Endodermal cell (in vitro differentiated cells): ENCODE measurements at regions not wholly inside any gene's neighbourhood (a gene's known extent, or its start where the extent isn't known, plus 50 kb on each side); places are given as distances from the start of the nearest gene placed in this dataset.

Source experiments
- DNase-seq: peaks from one replicate; pipeline ENCODE4 v3.0.0-alpha.2; 2017
- H3K27ac ChIP-seq: 2 replicates; pipeline ENCODE4 v1.5.1; 2013; ENCODE audit warnings: mild to moderate bottlenecking, low read depth, low read length, moderate library complexity
- H3K27me3 ChIP-seq: 2 replicates; pipeline ENCODE4 v1.6.1; 2013; ENCODE audit warnings: mild to moderate bottlenecking, low read length, moderate library complexity; ENCODE audit not compliant: insufficient read depth, control insufficient read depth, poor library complexity, severe bottlenecking
- H3K36me3 ChIP-seq: 2 replicates; pipeline ENCODE4 v1.7.0; 2013; ENCODE audit warnings: mild to moderate bottlenecking, low read length, moderate library complexity; ENCODE audit not compliant: control insufficient read depth, insufficient read depth
- H3K4me1 ChIP-seq: one replicate; pipeline ENCODE4 v1.7.0; 2013; ENCODE audit warnings: low read length; ENCODE audit not compliant: control insufficient read depth, insufficient read depth
- H3K4me3 ChIP-seq: 2 replicates; pipeline ENCODE4 v1.5.1; 2013; ENCODE audit warnings: mild to moderate bottlenecking, low read length, moderate library complexity
- H3K9ac ChIP-seq: 2 replicates; pipeline ENCODE4 v1.6.1; 2013; ENCODE audit warnings: mild to moderate bottlenecking, low read length, moderate library complexity; ENCODE audit not compliant: poor library complexity, severe bottlenecking; ENCODE audit errors: extremely low read depth
- H3K9me3 ChIP-seq: 2 replicates; pipeline ENCODE4 v1.6.1; 2013; ENCODE audit warnings: mild to moderate bottlenecking, low read length, moderate library complexity; ENCODE audit not compliant: control insufficient read depth
- H3K27ac Mint-ChIP-seq: 2 replicates; pipeline ENCODE4 v1.8.0; 2020; ENCODE audit warnings: mixed read lengths
- H3K27me3 Mint-ChIP-seq: 2 replicates; pipeline ENCODE4 v1.8.0; 2021; ENCODE audit warnings: mild to moderate bottlenecking, mixed read lengths; ENCODE audit not compliant: insufficient read depth
- H3K36me3 Mint-ChIP-seq: 2 replicates; pipeline ENCODE4 v1.8.0; 2020; ENCODE audit warnings: low read depth, mixed read lengths
- H3K4me1 Mint-ChIP-seq: 2 replicates; pipeline ENCODE4 v1.8.0; 2020; ENCODE audit warnings: mixed read lengths
- H3K4me3 Mint-ChIP-seq: 2 replicates; pipeline ENCODE4 v1.8.0; 2020; ENCODE audit warnings: mild to moderate bottlenecking, moderate library complexity, mixed read lengths
- H3K9me3 Mint-ChIP-seq: 2 replicates; pipeline ENCODE4 v1.8.0; 2020; ENCODE audit warnings: mild to moderate bottlenecking, mixed read lengths
- WGBS, 2 experiments: methylation state at CpG; one replicate each; pipeline versions ENCODE4 v1.1.5 to v1.1.7; 2013; ENCODE audit warnings: missing lambda C conversion rate in 2 of 2, mixed read lengths in 1 of 2; ENCODE audit not compliant: insufficient coverage in 1 of 2, insufficient read length in 1 of 2; 5-methylcytosine and 5-hydroxymethylcytosine counted together
- TF ChIP-seq, protein P1 (sequence below): fragments of 200-600 bp; sonication (generic); conservative IDR thresholded peaks from 2 replicates; pipeline ENCODE4 v1.5.0; 2021; ENCODE audit warnings: antibody characterized with exemption, mild to moderate bottlenecking

- no peak for DNase-seq
- Mint-ChIP-seq H3K9me3 (peaks cover 5% of the 10 kb centered on the region), H3K4me1 (no peaks in the 10 kb centered on the region), H3K27me3 (no peaks in the 10 kb centered on the region), H3K36me3 (no peaks in the 10 kb centered on the region), H3K4me3 (no peak overlapping the region), H3K27ac (no peak overlapping the region)
- H3K4me3 ChIP-seq: no peak overlapping the region
- no peaks in the 10 kb centered on the region for H3K9me3 ChIP-seq
- no peak overlapping the region for H3K9ac ChIP-seq
- WGBS, 2 experiments: 93 to 100% methylated on average over 3 to 4 of the region's 4 CpGs
- no peak overlapping the region for H3K27ac ChIP-seq
- no peaks in the 10 kb centered on the region for H3K27me3 ChIP-seq
- H3K36me3 ChIP-seq: no peaks in the 10 kb centered on the region
- H3K4me1 ChIP-seq: no peaks in the 10 kb centered on the region
- TF ChIP-seq, protein P1, sequence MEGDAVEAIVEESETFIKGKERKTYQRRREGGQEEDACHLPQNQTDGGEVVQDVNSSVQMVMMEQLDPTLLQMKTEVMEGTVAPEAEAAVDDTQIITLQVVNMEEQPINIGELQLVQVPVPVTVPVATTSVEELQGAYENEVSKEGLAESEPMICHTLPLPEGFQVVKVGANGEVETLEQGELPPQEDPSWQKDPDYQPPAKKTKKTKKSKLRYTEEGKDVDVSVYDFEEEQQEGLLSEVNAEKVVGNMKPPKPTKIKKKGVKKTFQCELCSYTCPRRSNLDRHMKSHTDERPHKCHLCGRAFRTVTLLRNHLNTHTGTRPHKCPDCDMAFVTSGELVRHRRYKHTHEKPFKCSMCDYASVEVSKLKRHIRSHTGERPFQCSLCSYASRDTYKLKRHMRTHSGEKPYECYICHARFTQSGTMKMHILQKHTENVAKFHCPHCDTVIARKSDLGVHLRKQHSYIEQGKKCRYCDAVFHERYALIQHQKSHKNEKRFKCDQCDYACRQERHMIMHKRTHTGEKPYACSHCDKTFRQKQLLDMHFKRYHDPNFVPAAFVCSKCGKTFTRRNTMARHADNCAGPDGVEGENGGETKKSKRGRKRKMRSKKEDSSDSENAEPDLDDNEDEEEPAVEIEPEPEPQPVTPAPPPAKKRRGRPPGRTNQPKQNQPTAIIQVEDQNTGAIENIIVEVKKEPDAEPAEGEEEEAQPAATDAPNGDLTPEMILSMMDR: no peak
Observed at GRCh38 chr3:161950318-161950868, 453.8 kb downstream of the OTOL1 start.

GRCh38 chr3:161957467-161957866, 460.9 kb downstream of the OTOL1 start:
- TF ChIP-seq, protein P1: no peak
- no peak overlapping the region for H3K4me3 Mint-ChIP-seq
- H3K9me3 Mint-ChIP-seq: no peaks in the 10 kb centered on the region
- H3K36me3 Mint-ChIP-seq: no peaks in the 10 kb centered on the region
- Histone ChIP-seq H3K9ac (no peak overlapping the region), H3K4me1 (no peaks in the 10 kb centered on the region), H3K27ac (no peak overlapping the region), H3K9me3 (no peaks in the 10 kb centered on the region), H3K4me3 (no peak overlapping the region), H3K27me3 (no peaks in the 10 kb centered on the region), H3K36me3 (no peaks in the 10 kb centered on the region)
- no peak overlapping the region for H3K27ac Mint-ChIP-seq
- DNase-seq: no peak
- 73% methylated on average over 2 of the region's 2 CpGs; no CpG with 5 or more reads in 1 of the 2 experiments for WGBS, 2 experiments
- no peaks in the 10 kb centered on the region for H3K27me3 Mint-ChIP-seq
- H3K4me1 Mint-ChIP-seq: no peaks in the 10 kb centered on the region

GRCh38 chr3:161964857-161965256, 468.2 kb downstream of the OTOL1 start:
- Histone ChIP-seq H3K4me3 (no peak overlapping the region), H3K36me3 (no peaks in the 10 kb centered on the region), H3K9ac (no peak overlapping the region), H3K27me3 (no peaks in the 10 kb centered on the region), H3K27ac (no peak overlapping the region), H3K9me3 (peaks cover 6% of the 10 kb centered on the region), H3K4me1 (no peaks in the 10 kb centered on the region)
- Mint-ChIP-seq H3K27ac (no peak overlapping the region), H3K9me3 (peaks cover 20% of the 10 kb centered on the region), H3K36me3 (peaks cover 2% of the 10 kb centered on the region), H3K4me3 (no peak overlapping the region), H3K4me1 (no peaks in the 10 kb centered on the region), H3K27me3 (no peaks in the 10 kb centered on the region)
- DNase-seq: no peak
- WGBS, 2 experiments: 92 to 100% methylated on average over 1 to 4 of the region's 4 CpGs
- TF ChIP-seq, protein P1: no peak
